GM23338 (cell line): ENCODE measurements at regions not wholly inside any gene's neighbourhood (a gene's known extent, or its start where the extent isn't known, plus 50 kb on each side); places are given as distances from the start of the nearest gene placed in this dataset.

Experiments
- ATAC-seq: fragments of 200-7000 bp; cut with Tn5 transposase; 3 replicates; pipeline ENCODE4 v1.9.1; 2020
- DNase-seq: peaks from one replicate; pipeline ENCODE4 v3.0.0-alpha.2; 2015; ENCODE audit warnings: low spot score
- H2AFZ ChIP-seq: fragments of 200-600 bp; sonication (generic); 2 replicates; pipeline ENCODE4 v1.8.0; 2016; ENCODE audit warnings: antibody characterized with exemption, mild to moderate bottlenecking, moderate library complexity
- H3F3A ChIP-seq: fragments of 200-600 bp; sonication (generic); replicated peaks from 2 replicates; pipeline ENCODE4 v1.8.0; 2017; ENCODE audit warnings: antibody characterized with exemption, mixed run types, low read depth
- H3K27ac ChIP-seq: fragments of 200-600 bp; sonication (generic); 2 replicates; pipeline ENCODE4 v1.6.1; 2016; ENCODE audit warnings: low read depth
- H3K27me3 ChIP-seq: fragments of 200-600 bp; sonication (generic); 2 replicates; pipeline ENCODE4 v1.8.0; 2016; ENCODE audit warnings: mild to moderate bottlenecking, mixed run types, moderate library complexity; ENCODE audit not compliant: insufficient read depth
- H3K36me3 ChIP-seq: fragments of 200-600 bp; sonication (generic); 2 replicates; pipeline ENCODE4 v1.8.0; 2016; ENCODE audit warnings: mild to moderate bottlenecking; ENCODE audit not compliant: insufficient read depth
- H3K4me1 ChIP-seq: fragments of 200-600 bp; sonication (generic); 2 replicates; pipeline ENCODE4 v1.8.0; 2016; ENCODE audit warnings: mild to moderate bottlenecking, moderate library complexity; ENCODE audit not compliant: insufficient read depth
- H3K4me2 ChIP-seq: fragments of 200-600 bp; sonication (generic); 2 replicates; pipeline ENCODE4 v1.7.1; 2017; ENCODE audit warnings: mixed run types
- H3K4me3 ChIP-seq: fragments of 200-600 bp; sonication (generic); 2 replicates; pipeline ENCODE4 v1.6.1; 2016; ENCODE audit warnings: mixed run types
- H3K79me2 ChIP-seq: fragments of 200-600 bp; sonication (generic); replicated peaks from 2 replicates; pipeline ENCODE4 v1.8.0; 2017; ENCODE audit warnings: mild to moderate bottlenecking; ENCODE audit not compliant: insufficient read depth
- H3K9me2 ChIP-seq: fragments of 200-600 bp; sonication (generic); 2 replicates; pipeline ENCODE4 v1.8.0; 2017; ENCODE audit not compliant: insufficient read depth
- H4K20me1 ChIP-seq: fragments of 200-600 bp; sonication (generic); replicated peaks from 2 replicates; pipeline ENCODE4 v1.8.0; 2017; ENCODE audit warnings: mild to moderate bottlenecking; ENCODE audit not compliant: insufficient read depth
- H3K27ac Mint-ChIP-seq: 2 replicates; pipeline ENCODE4 v1.8.0; 2020; ENCODE audit warnings: inconsistent platforms, mild to moderate bottlenecking, moderate library complexity, mixed read lengths
- H3K27me3 Mint-ChIP-seq: 3 replicates; pipeline ENCODE4 v1.8.0; 2022; ENCODE audit warnings: low read depth, mild to moderate bottlenecking, moderate library complexity, mixed read lengths, inconsistent platforms; ENCODE audit not compliant: insufficient read depth, poor library complexity
- H3K36me3 Mint-ChIP-seq: 3 replicates; pipeline ENCODE4 v1.8.0; 2021; ENCODE audit warnings: low read depth, mild to moderate bottlenecking, inconsistent platforms, moderate library complexity, mixed read lengths
- H3K4me1 Mint-ChIP-seq: 3 replicates; pipeline ENCODE4 v1.8.0; 2020; ENCODE audit warnings: mild to moderate bottlenecking, inconsistent platforms, mixed read lengths
- H3K4me3 Mint-ChIP-seq: 3 replicates; pipeline ENCODE4 v1.8.0; 2021; ENCODE audit warnings: moderate library complexity, mild to moderate bottlenecking, inconsistent platforms, mixed read lengths
- H3K9me3 Mint-ChIP-seq: 3 replicates; pipeline ENCODE4 v1.8.0; 2020; ENCODE audit warnings: moderate library complexity, mild to moderate bottlenecking, inconsistent platforms, mixed read lengths
- CREB1 ChIP-seq: fragments of 250-450 bp; sonication (Bioruptor Pico); IDR thresholded peaks from 2 replicates; pipeline ENCODE4 v1.5.0; 2020; ENCODE audit warnings: low read depth, mild to moderate bottlenecking, moderate library complexity
- EZH2 ChIP-seq: fragments of 200-600 bp; sonication (generic); IDR thresholded peaks from one replicate; pipeline ENCODE4 v1.8.0; 2017; ENCODE audit warnings: antibody characterized with exemption, mild to moderate bottlenecking, low read depth; ENCODE audit not compliant: unreplicated experiment
- EZH2phosphoT487 ChIP-seq: fragments of 200-600 bp; sonication (generic); IDR thresholded peaks from one replicate; pipeline ENCODE4 v1.8.1; 2018; ENCODE audit warnings: antibody characterized with exemption; ENCODE audit not compliant: unreplicated experiment
- JUNB ChIP-seq: IDR thresholded peaks from one replicate; pipeline ENCODE4 v1.6.1; 2016; ENCODE audit warnings: antibody characterized with exemption; ENCODE audit not compliant: unreplicated experiment
- NANOG ChIP-seq: IDR thresholded peaks from 2 replicates; pipeline ENCODE4 v1.6.1; 2016; ENCODE audit warnings: antibody characterized with exemption, borderline replicate concordance
- POLR2AphosphoS5 ChIP-seq: IDR thresholded peaks from 2 replicates; pipeline ENCODE4 v1.6.1; 2016; ENCODE audit warnings: antibody characterized with exemption, low read depth
- STAT1 ChIP-seq: IDR thresholded peaks from one replicate; pipeline ENCODE4 v1.6.1; 2016; ENCODE audit warnings: antibody characterized with exemption; ENCODE audit not compliant: unreplicated experiment
- ZNF114 ChIP-seq: fragments of 250-450 bp; sonication (Bioruptor Pico); IDR thresholded peaks from 2 replicates; pipeline ENCODE4 v1.5.0; 2020; ENCODE audit warnings: mild to moderate bottlenecking, moderate library complexity
- ZNF331 ChIP-seq: fragments of 250-450 bp; sonication (Bioruptor Pico); IDR thresholded peaks from 2 replicates; pipeline ENCODE4 v1.5.0; 2020; ENCODE audit warnings: low read depth, mild to moderate bottlenecking, moderate library complexity
- TF ChIP-seq, protein P1 (sequence below), 2 experiments: fragments of 200-600 bp in 1 of 2; sonication (generic) in 1 of 2; conservative IDR thresholded peaks; 2 replicates each; pipeline versions ENCODE4 v1.5.1 to v1.6.1; 2016 to 2017; ENCODE audit warnings: antibody characterized with exemption in 2 of 2, low read depth in 2 of 2, mild to moderate bottlenecking in 2 of 2, moderate library complexity in 1 of 2
- TF ChIP-seq, protein P2 (sequence below): IDR thresholded peaks from 2 replicates; pipeline ENCODE4 v1.6.1; 2016; ENCODE audit warnings: antibody characterized with exemption
- TF ChIP-seq, protein P3 (sequence below): fragments of 250-450 bp; sonication (Bioruptor Pico); IDR thresholded peaks from 2 replicates; pipeline ENCODE4 v1.5.0; 2020; ENCODE audit warnings: mild to moderate bottlenecking, moderate library complexity

DNA sequence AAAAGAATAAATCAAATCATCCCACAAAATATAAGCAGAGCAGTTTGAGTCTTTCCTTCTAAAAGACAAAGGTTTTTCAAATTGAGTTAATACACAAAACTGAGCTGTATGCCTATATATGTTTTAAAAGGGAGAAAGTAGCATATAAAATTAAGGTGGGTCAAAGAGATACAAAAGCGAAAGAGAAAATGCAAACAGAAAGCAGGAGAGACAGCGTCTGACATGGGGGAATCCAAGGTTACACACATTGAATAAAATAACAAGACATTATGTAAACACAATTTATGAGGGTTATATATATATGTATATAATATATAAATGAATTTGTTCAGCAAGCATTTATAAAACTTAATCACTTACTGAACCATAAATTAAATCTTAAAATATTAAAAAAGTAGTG, 276.1 kb upstream of the LCORL start:
- no peaks in the 10 kb centered on the region; the same call in 2 of the 3 replicates for H3K4me1 Mint-ChIP-seq

DNA sequence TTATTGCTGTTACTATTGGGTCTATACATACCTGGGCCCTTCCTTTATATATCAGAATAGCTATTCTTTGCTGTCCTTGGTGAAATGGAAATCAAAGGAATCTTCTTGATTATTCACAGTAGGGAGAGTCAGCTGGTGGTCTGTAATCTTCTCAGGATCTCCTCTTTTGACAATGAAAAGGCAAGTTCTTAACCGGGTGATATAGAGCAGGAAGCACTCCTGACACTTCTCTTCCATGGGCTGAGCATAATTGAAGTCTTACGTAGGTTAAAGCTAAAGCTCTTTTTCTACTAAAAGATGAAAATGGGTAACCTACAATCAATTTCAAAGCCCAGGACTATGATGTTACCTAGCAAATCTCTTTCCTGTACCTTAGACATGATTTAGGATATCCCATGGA, 274.9 kb upstream of the LCORL start:
- Mint-ChIP-seq H3K36me3 (no peaks in the 10 kb centered on the region), H3K27ac (no peak overlapping the region)
- ATAC-seq: no peak
- TF ChIP-seq CREB1 (CRISPR knock-in tag): no peak
- TF ChIP-seq JUNB: no peak
- TF ChIP-seq, protein P1, sequence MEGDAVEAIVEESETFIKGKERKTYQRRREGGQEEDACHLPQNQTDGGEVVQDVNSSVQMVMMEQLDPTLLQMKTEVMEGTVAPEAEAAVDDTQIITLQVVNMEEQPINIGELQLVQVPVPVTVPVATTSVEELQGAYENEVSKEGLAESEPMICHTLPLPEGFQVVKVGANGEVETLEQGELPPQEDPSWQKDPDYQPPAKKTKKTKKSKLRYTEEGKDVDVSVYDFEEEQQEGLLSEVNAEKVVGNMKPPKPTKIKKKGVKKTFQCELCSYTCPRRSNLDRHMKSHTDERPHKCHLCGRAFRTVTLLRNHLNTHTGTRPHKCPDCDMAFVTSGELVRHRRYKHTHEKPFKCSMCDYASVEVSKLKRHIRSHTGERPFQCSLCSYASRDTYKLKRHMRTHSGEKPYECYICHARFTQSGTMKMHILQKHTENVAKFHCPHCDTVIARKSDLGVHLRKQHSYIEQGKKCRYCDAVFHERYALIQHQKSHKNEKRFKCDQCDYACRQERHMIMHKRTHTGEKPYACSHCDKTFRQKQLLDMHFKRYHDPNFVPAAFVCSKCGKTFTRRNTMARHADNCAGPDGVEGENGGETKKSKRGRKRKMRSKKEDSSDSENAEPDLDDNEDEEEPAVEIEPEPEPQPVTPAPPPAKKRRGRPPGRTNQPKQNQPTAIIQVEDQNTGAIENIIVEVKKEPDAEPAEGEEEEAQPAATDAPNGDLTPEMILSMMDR (conservative IDR thresholded peaks at IDR 0.05; ENCODE audit: low read depth in 2 of 2): no peak
- TF ChIP-seq, protein P2, sequence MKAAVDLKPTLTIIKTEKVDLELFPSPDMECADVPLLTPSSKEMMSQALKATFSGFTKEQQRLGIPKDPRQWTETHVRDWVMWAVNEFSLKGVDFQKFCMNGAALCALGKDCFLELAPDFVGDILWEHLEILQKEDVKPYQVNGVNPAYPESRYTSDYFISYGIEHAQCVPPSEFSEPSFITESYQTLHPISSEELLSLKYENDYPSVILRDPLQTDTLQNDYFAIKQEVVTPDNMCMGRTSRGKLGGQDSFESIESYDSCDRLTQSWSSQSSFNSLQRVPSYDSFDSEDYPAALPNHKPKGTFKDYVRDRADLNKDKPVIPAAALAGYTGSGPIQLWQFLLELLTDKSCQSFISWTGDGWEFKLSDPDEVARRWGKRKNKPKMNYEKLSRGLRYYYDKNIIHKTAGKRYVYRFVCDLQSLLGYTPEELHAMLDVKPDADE: no peak
- TF ChIP-seq, protein P3, sequence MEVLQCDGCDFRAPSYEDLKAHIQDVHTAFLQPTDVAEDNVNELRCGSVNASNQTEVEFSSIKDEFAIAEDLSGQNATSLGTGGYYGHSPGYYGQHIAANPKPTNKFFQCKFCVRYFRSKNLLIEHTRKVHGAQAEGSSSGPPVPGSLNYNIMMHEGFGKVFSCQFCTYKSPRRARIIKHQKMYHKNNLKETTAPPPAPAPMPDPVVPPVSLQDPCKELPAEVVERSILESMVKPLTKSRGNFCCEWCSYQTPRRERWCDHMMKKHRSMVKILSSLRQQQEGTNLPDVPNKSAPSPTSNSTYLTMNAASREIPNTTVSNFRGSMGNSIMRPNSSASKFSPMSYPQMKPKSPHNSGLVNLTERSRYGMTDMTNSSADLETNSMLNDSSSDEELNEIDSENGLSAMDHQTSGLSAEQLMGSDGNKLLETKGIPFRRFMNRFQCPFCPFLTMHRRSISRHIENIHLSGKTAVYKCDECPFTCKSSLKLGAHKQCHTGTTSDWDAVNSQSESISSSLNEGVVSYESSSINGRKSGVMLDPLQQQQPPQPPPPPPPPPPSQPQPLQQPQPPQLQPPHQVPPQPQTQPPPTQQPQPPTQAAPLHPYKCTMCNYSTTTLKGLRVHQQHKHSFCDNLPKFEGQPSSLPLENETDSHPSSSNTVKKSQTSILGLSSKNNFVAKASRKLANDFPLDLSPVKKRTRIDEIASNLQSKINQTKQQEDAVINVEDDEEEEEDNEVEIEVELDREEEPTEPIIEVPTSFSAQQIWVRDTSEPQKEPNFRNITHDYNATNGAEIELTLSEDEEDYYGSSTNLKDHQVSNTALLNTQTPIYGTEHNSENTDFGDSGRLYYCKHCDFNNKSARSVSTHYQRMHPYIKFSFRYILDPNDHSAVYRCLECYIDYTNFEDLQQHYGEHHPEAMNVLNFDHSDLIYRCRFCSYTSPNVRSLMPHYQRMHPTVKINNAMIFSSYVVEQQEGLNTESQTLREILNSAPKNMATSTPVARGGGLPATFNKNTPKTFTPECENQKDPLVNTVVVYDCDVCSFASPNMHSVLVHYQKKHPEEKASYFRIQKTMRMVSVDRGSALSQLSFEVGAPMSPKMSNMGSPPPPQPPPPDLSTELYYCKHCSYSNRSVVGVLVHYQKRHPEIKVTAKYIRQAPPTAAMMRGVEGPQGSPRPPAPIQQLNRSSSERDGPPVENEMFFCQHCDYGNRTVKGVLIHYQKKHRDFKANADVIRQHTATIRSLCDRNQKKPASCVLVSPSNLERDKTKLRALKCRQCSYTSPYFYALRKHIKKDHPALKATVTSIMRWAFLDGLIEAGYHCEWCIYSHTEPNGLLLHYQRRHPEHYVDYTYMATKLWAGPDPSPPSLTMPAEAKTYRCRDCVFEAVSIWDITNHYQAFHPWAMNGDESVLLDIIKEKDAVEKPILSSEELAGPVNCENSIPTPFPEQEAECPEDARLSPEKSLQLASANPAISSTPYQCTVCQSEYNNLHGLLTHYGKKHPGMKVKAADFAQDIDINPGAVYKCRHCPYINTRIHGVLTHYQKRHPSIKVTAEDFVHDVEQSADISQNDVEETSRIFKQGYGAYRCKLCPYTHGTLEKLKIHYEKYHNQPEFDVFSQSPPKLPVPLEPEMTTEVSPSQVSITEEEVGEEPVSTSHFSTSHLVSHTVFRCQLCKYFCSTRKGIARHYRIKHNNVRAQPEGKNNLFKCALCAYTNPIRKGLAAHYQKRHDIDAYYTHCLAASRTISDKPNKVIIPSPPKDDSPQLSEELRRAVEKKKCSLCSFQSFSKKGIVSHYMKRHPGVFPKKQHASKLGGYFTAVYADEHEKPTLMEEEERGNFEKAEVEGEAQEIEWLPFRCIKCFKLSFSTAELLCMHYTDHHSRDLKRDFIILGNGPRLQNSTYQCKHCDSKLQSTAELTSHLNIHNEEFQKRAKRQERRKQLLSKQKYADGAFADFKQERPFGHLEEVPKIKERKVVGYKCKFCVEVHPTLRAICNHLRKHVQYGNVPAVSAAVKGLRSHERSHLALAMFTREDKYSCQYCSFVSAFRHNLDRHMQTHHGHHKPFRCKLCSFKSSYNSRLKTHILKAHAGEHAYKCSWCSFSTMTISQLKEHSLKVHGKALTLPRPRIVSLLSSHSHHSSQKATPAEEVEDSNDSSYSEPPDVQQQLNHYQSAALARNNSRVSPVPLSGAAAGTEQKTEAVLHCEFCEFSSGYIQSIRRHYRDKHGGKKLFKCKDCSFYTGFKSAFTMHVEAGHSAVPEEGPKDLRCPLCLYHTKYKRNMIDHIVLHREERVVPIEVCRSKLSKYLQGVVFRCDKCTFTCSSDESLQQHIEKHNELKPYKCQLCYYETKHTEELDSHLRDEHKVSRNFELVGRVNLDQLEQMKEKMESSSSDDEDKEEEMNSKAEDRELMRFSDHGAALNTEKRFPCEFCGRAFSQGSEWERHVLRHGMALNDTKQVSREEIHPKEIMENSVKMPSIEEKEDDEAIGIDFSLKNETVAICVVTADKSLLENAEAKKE: no peak
- no peak for TF ChIP-seq EZH2phosphoT487
- TF ChIP-seq EZH2: no peak
- TF ChIP-seq ZNF114 (CRISPR knock-in tag): no peak

More for the DNA sequence above, 276.1 kb upstream of the LCORL start:
- H3K27ac Mint-ChIP-seq: no peak overlapping the region
- no peak overlapping the region for H3K4me3 Mint-ChIP-seq
- no peaks in the 10 kb centered on the region for H3K27me3 Mint-ChIP-seq
- Histone ChIP-seq H3K4me1 (no peaks in the 10 kb centered on the region), H3K4me2 (no peak overlapping the region), H2AFZ (no peak overlapping the region), H4K20me1 (no peaks in the 10 kb centered on the region), H3F3A (no peaks in the 10 kb centered on the region), H3K36me3 (no peaks in the 10 kb centered on the region), H3K79me2 (no peaks in the 10 kb centered on the region), H3K9me2 (0 out of 2 replicates have a peak, but pooled peaks cover 4% of the 10 kb centered on the region), H3K27me3 (no peaks in the 10 kb centered on the region), H3K4me3 (no peak overlapping the region), H3K27ac (no peak overlapping the region)
- ATAC-seq: no peak
- H3K9me3 Mint-ChIP-seq: no peaks in the 10 kb centered on the region; the same call in 2 of the 3 replicates
- no peaks in the 10 kb centered on the region for H3K36me3 Mint-ChIP-seq
- TF ChIP-seq CREB1 (CRISPR knock-in tag) (no peak), ZNF114 (CRISPR knock-in tag) (no peak), NANOG (no peak), STAT1 (no peak), POLR2AphosphoS5 (no peak), ZNF331 (CRISPR knock-in tag) (no peak), JUNB (no peak)
- DNase-seq: no peak

More for the DNA sequence above, 274.9 kb upstream of the LCORL start:
- Histone ChIP-seq H3K4me3 (no peak overlapping the region), H3K4me1 (no peaks in the 10 kb centered on the region), H3K27me3 (no peaks in the 10 kb centered on the region), H4K20me1 (no peaks in the 10 kb centered on the region), H3K27ac (no peak overlapping the region), H3K36me3 (no peaks in the 10 kb centered on the region), H3F3A (no peaks in the 10 kb centered on the region), H3K4me2 (no peak overlapping the region), H2AFZ (no peak overlapping the region), H3K9me2 (0 out of 2 replicates have a peak, but pooled peaks cover 4% of the 10 kb centered on the region), H3K79me2 (no peaks in the 10 kb centered on the region)
- no peak for DNase-seq
- Mint-ChIP-seq H3K4me3 (no peak overlapping the region), H3K9me3 (no peaks in the 10 kb centered on the region; the same call in 2 of the 3 replicates), H3K27me3 (no peaks in the 10 kb centered on the region), H3K4me1 (no peaks in the 10 kb centered on the region; the same call in 2 of the 3 replicates)
